ENCODE measurements at regions not wholly inside any gene's neighbourhood (a gene's known extent, or its start where the extent isn't known, plus 50 kb on each side); places are given as distances from the start of the nearest gene placed in this dataset.

DNA sequence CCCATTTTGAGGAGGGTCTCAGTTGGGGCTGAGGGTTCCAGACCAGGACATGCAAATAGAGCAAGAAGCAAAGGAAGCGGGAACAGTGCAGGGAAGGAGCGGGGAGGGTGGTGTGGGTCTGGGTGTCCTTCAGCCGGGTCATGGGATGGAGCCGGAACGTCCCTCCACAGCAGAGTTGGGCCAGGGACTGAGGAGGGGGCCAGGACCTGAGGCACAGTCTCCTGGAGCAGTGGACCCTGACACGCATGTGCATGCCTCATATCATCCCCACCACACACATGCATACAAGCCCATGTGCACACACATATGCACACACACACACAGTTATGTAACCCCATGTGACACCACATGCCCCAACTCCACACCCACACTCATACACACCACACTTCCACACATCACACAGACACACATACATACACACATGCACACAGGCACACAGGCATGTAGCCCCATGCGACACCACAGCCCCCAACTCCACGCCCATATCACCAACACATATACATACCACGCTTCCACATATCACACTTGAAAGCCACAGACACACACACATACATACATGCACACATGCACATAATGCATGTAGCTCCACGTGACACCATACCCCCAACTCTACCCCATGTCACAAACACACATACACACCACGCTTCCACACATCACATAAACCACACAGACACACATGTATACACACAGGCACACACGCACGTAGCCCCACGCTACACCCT, 1026.6 kb downstream of the BRD1 start:
- DNase-seq (ENCODE audit: low spot score in 2 of 2): no peak
- no peak overlapping the region for H3K27ac ChIP-seq
- H3K4me1 ChIP-seq: peaks cover 0 to 7% (median 0%) of the 10 kb centered on the region in 4 donors
- H3K4me3 ChIP-seq: no peak overlapping the region
- no peaks in the 10 kb centered on the region for H3K9me3 ChIP-seq
- no peaks in the 10 kb centered on the region for H3K36me3 ChIP-seq
- WGBS, 2 donors: 93 to 94% methylated on average over 14 of the region's 14 CpGs
- no peaks in the 10 kb centered on the region for H3K27me3 ChIP-seq
- TF ChIP-seq EP300 (IDR thresholded peaks at IDR 0.05) (no peak), POLR2A (IDR thresholded peaks at IDR 0.05) (no peak)
- TF ChIP-seq, protein P1, sequence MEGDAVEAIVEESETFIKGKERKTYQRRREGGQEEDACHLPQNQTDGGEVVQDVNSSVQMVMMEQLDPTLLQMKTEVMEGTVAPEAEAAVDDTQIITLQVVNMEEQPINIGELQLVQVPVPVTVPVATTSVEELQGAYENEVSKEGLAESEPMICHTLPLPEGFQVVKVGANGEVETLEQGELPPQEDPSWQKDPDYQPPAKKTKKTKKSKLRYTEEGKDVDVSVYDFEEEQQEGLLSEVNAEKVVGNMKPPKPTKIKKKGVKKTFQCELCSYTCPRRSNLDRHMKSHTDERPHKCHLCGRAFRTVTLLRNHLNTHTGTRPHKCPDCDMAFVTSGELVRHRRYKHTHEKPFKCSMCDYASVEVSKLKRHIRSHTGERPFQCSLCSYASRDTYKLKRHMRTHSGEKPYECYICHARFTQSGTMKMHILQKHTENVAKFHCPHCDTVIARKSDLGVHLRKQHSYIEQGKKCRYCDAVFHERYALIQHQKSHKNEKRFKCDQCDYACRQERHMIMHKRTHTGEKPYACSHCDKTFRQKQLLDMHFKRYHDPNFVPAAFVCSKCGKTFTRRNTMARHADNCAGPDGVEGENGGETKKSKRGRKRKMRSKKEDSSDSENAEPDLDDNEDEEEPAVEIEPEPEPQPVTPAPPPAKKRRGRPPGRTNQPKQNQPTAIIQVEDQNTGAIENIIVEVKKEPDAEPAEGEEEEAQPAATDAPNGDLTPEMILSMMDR (IDR thresholded peaks at IDR 0.05): no peak

DNA sequence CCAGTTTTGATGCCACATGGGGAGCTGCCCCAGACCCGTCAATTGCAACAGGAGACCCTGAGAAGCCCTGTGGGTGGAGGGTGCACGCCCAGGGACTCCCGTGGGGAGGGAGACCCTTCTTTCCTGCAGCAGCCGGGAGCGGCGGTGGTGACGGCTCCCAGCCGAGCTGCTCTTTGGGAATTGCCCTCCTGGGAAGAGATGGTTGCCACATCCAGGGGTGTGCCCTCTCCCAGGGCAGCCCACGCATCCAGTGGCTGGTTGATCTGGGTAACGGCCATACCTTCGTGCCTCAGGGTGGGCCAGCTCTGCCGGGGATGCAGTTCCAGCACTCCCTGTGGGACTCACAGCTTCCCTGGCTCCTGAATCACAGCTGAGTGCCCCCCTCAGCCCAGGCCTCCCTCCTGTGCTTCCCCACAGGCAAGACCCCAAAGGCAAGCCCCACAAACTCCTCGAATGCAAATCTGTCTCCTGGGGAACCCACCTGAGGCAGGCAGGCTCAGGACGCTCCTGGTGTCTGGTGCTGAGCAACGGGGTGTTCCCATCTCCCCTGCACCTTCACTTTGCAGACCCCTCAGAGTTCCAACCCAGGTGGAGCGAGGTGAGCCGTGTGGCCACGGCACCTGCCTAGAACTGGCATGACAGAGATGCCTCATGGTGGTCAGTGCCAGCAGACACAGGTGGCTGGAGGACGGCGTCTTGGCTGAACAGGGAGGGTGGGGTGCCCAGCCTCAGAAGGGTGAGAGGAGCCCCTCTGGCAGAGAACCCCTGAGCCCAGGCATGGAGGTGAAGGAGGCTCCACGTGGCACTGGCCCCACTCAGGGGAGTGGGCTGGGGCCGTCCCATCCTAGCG, 1027.4 kb downstream of the BRD1 start:
- Histone ChIP-seq H3K4me1 (peaks cover 0 to 11% (median 0%) of the 10 kb centered on the region in 4 donors), H3K27me3 (no peaks in the 10 kb centered on the region), H3K9me3 (no peaks in the 10 kb centered on the region), H3K4me3 (no peak overlapping the region), H3K27ac (no peak overlapping the region), H3K36me3 (no peaks in the 10 kb centered on the region)
- WGBS, 2 donors: 85 to 93% methylated on average over 13 to 22 of the region's 23 CpGs
- DNase-seq (ENCODE audit: low spot score in 2 of 2): no peak
- TF ChIP-seq, protein P1 (IDR thresholded peaks at IDR 0.05): no peak
- no peak for TF ChIP-seq POLR2A (IDR thresholded peaks at IDR 0.05)
- no peak for TF ChIP-seq EP300 (IDR thresholded peaks at IDR 0.05)

DNA sequence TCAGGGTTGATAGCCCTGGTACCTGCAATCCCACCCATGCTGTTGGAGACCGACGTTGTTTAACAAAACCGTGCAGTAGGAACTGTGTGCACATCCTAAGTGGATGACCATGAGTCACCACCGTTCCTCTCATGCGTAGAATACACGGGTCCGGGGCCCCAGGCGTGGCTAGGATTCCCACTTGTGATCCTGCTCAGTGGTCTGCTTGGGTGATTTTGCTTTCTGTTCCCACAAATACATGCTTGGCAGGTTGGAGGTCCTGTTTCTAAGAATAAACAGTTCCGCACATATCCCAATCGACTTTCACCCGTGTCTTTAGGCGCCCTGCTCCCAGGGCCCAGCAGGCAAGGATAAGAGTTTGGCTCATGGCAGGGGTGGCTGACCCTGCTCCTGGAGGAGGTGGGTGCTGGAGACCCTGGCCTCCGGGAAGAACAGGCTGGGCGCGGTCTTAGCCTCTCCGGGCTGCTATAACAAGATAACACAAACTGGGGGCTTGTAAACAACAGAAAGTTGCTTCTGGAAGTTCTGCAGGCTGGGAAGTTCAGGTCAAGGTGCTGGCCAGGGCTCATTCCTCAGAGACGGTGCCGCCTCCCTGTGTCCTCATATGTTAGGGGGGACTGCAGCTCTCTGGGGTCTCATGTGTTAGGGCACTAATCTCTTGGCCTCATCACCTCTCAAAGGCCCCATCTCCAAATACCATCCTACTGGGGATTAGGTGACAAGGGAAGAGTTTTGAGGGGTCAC, 1028.3 kb downstream of the BRD1 start:
- Histone ChIP-seq H3K9me3 (no peaks in the 10 kb centered on the region), H3K27ac (no peak overlapping the region), H3K36me3 (no peaks in the 10 kb centered on the region), H3K27me3 (no peaks in the 10 kb centered on the region), H3K4me3 (no peak overlapping the region), H3K4me1 (peaks cover 0 to 11% (median 0%) of the 10 kb centered on the region in 4 donors)
- DNase-seq (ENCODE audit: low spot score in 2 of 2): no peak
- TF ChIP-seq EP300 (IDR thresholded peaks at IDR 0.05): no peak
- WGBS, 2 donors: 92 to 93% methylated on average over 15 to 18 of the region's 18 CpGs

DNA sequence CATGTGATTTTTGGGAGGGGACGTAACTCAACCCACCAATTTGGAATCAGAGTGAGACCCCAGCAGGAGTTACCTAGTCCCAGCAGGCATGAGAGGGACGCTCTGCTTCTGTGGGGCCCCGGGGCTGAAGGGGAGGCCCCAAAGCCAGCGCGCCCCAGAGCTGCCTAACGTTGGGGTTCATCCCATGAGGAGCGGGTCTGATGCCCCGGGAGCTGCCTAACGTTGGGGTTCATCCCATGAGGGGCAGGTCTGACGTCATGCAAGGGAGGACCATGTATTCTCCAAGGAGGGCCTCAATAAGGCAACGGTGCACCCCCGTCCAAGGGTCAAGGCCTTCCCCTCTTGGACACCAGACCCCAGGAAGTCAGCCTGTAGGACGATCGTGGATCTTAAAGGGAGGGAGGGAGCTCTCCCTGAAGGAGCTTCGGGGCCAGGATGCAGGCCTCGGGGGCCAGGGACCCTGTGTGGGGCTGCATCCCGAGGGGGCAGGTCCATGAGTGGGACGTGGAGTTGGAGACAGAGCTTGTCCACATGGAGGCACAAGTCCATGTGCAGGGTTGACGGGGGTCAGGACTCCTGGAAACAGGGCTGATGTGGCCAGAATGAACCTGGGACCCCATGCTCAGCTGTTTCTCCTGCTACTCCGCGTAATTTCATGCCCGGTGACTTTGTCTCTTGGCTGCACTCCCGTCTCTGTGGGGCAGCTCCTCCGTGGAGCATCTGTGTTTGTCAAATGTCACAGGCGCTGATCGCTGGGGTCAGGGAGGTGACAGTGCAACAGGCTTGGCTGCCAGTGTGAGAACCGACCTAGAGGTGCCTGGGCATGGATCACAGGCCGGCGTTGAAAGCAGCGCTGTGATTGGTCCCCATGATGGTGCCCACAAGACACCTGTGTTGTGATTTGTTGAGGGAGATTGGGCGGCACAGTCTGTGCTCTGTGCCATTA, 1029.1 kb downstream of the BRD1 start:
- WGBS, 2 donors: 89 to 94% methylated on average over 29 to 31 of the region's 31 CpGs
- TF ChIP-seq, protein P1 (IDR thresholded peaks at IDR 0.05): no peak
- TF ChIP-seq POLR2A (IDR thresholded peaks at IDR 0.05) (no peak), EP300 (IDR thresholded peaks at IDR 0.05) (no peak)
- H3K4me1 ChIP-seq: peaks cover 0 to 11% (median 0%) of the 10 kb centered on the region in 4 donors

DNA sequence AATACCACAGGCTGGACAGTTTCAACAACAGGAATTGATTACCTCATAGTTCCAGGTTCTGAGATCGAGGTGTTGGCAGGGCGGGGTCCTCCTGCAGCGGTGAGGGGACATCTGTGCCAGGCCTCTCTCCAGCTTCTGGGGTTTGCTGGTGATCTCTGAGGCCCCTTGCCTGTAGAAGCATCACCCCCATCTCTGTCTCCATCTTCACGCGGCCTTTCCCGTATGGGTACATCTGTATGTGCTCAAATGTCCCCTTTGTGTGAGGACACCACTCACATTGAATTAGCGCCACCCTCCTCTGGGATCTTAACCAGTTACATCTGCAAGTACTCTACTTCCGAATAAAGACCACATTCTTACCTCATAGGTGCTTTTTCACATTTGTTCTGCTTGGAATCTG, 1029.9 kb downstream of the BRD1 start:
- Histone ChIP-seq H3K4me1 (peaks cover 0 to 11% (median 0%) of the 10 kb centered on the region in 4 donors), H3K4me3 (no peak overlapping the region), H3K27me3 (no peaks in the 10 kb centered on the region), H3K27ac (no peak overlapping the region), H3K9me3 (no peaks in the 10 kb centered on the region), H3K36me3 (no peaks in the 10 kb centered on the region)
- TF ChIP-seq POLR2A (IDR thresholded peaks at IDR 0.05) (no peak), EP300 (IDR thresholded peaks at IDR 0.05) (no peak)
- TF ChIP-seq, protein P1 (IDR thresholded peaks at IDR 0.05): no peak
- no peak for DNase-seq (ENCODE audit: low spot score in 2 of 2)
- 88 to 89% methylated on average over 8 of the region's 8 CpGs for WGBS, 2 donors

More for the DNA sequence above, 1029.1 kb downstream of the BRD1 start:
- no peaks in the 10 kb centered on the region for H3K9me3 ChIP-seq
- no peak overlapping the region for H3K4me3 ChIP-seq
- H3K27me3 ChIP-seq: no peaks in the 10 kb centered on the region
- DNase-seq (ENCODE audit: low spot score in 2 of 2): no peak
- no peak overlapping the region for H3K27ac ChIP-seq
- H3K36me3 ChIP-seq: no peaks in the 10 kb centered on the region

Measured in tibial nerve (tissue), 4 donors.